H9 (cell line): ENCODE measurements at regions not wholly inside any gene's neighbourhood (a gene's known extent, or its start where the extent isn't known, plus 50 kb on each side); places are given as distances from the start of the nearest gene placed in this dataset.

ENCODE experiments used
- DNase-seq: peaks from one replicate; pipeline ENCODE4 v3.0.0-alpha.2; 2017
- H2AFZ ChIP-seq: one replicate; pipeline ENCODE4 v1.6.1; 2013; ENCODE audit warnings: mild to moderate bottlenecking, low read length, control low read depth, moderate library complexity
- H2AK5ac ChIP-seq: 2 replicates; pipeline ENCODE4 v1.6.1; 2013; ENCODE audit warnings: low read length, control low read depth, mixed read lengths; ENCODE audit not compliant: insufficient read length
- H2BK120ac ChIP-seq: one replicate; pipeline ENCODE4 v1.6.1; 2013; ENCODE audit warnings: low read depth, mild to moderate bottlenecking, low read length, control low read depth, inconsistent platforms; ENCODE audit not compliant: poor library complexity, severe bottlenecking
- H2BK12ac ChIP-seq: 2 replicates; pipeline ENCODE4 v1.6.1; 2013; ENCODE audit warnings: low read length, control low read depth, mixed read lengths, low read depth; ENCODE audit not compliant: insufficient read length
- H2BK15ac ChIP-seq: 2 replicates; pipeline ENCODE4 v1.6.1; 2013; ENCODE audit warnings: low read depth, low read length, control low read depth
- H2BK20ac ChIP-seq: one replicate; pipeline ENCODE4 v1.6.1; 2013; ENCODE audit warnings: low read depth, mild to moderate bottlenecking, low read length, control low read depth, inconsistent platforms; ENCODE audit not compliant: poor library complexity, severe bottlenecking
- H2BK5ac ChIP-seq: 2 replicates; pipeline ENCODE4 v1.6.1; 2013; ENCODE audit warnings: low read length, control low read depth, mixed read lengths; ENCODE audit not compliant: insufficient read length
- H3K14ac ChIP-seq: 2 replicates; pipeline ENCODE4 v1.6.1; 2013; ENCODE audit warnings: low read length, control low read depth; ENCODE audit not compliant: insufficient read depth
- H3K18ac ChIP-seq: 2 replicates; pipeline ENCODE4 v1.6.1; 2013; ENCODE audit warnings: low read depth, mild to moderate bottlenecking, mixed read lengths, low read length, control low read depth; ENCODE audit not compliant: insufficient read length
- H3K23ac ChIP-seq: 2 replicates; pipeline ENCODE4 v1.6.1; 2013; ENCODE audit warnings: low read length, control low read depth, mixed read lengths, low read depth; ENCODE audit not compliant: insufficient read length
- H3K23me2 ChIP-seq: 2 replicates; pipeline ENCODE4 v1.6.1; 2013; ENCODE audit warnings: low read depth, mild to moderate bottlenecking, mixed read lengths, low read length, control low read depth; ENCODE audit not compliant: insufficient read length, poor library complexity, severe bottlenecking
- H3K27ac ChIP-seq: 2 replicates; pipeline ENCODE4 v1.5.1; 2013; ENCODE audit warnings: low read length, control low read depth, mixed read lengths, low read depth; ENCODE audit not compliant: insufficient read length
- H3K27me3 ChIP-seq: 2 replicates; pipeline ENCODE4 v1.6.1; 2013; ENCODE audit warnings: low read length, control low read depth, inconsistent platforms; ENCODE audit not compliant: insufficient read depth
- H3K4ac ChIP-seq: 2 replicates; pipeline ENCODE4 v1.6.1; 2013; ENCODE audit warnings: low read depth, mild to moderate bottlenecking, control low read depth, inconsistent platforms, low read length, moderate library complexity
- H3K4me1 ChIP-seq: 2 replicates; pipeline ENCODE4 v1.6.1; 2013; ENCODE audit warnings: low read length, control low read depth, inconsistent platforms; ENCODE audit not compliant: insufficient read depth
- H3K4me2 ChIP-seq: 2 replicates; pipeline ENCODE4 v1.6.1; 2013; ENCODE audit warnings: low read length, control low read depth, mixed read lengths; ENCODE audit not compliant: insufficient read length, insufficient read depth
- H3K56ac ChIP-seq: 2 replicates; pipeline ENCODE4 v1.6.1; 2013; ENCODE audit warnings: low read depth, mild to moderate bottlenecking, mixed read lengths, low read length, control low read depth; ENCODE audit not compliant: insufficient read length
- H3K79me1 ChIP-seq: 2 replicates; pipeline ENCODE4 v1.6.1; 2013; ENCODE audit warnings: low read depth, mild to moderate bottlenecking, moderate library complexity, low read length, control low read depth, inconsistent platforms; ENCODE audit not compliant: insufficient read depth, poor library complexity, severe bottlenecking
- H3K79me2 ChIP-seq: 2 replicates; pipeline ENCODE4 v1.6.1; 2013; ENCODE audit warnings: low read length, control low read depth, inconsistent platforms; ENCODE audit not compliant: insufficient read depth
- H3K9ac ChIP-seq: 2 replicates; pipeline ENCODE4 v1.6.1; 2013; ENCODE audit warnings: low read length, control low read depth, mixed read lengths; ENCODE audit not compliant: insufficient read length; ENCODE audit errors: extremely low read depth
- H3K9me3 ChIP-seq: one replicate; pipeline ENCODE4 v1.6.1; 2013; ENCODE audit warnings: low read depth, low read length, inconsistent platforms; ENCODE audit not compliant: control insufficient read depth
- H3T11ph ChIP-seq: one replicate; pipeline ENCODE4 v1.6.1; 2013; ENCODE audit warnings: mild to moderate bottlenecking, low read length, control low read depth, inconsistent platforms
- H4K20me1 ChIP-seq: one replicate; pipeline ENCODE4 v1.6.1; 2013; ENCODE audit not compliant: control insufficient read depth, insufficient read length, insufficient read depth
- H4K5ac ChIP-seq: 2 replicates; pipeline ENCODE4 v1.6.1; 2013; ENCODE audit warnings: low read depth, mild to moderate bottlenecking, mixed read lengths, low read length, control low read depth; ENCODE audit not compliant: insufficient read length
- H4K8ac ChIP-seq: replicated peaks from 2 replicates; pipeline ENCODE4 v1.6.1; 2013; ENCODE audit warnings: low read length, control low read depth, mixed read lengths, low read depth; ENCODE audit not compliant: insufficient read length
- H4K91ac ChIP-seq: 2 replicates; pipeline ENCODE4 v1.6.1; 2013; ENCODE audit warnings: low read depth, mild to moderate bottlenecking, moderate library complexity, mixed read lengths, low read length, control low read depth; ENCODE audit not compliant: insufficient read length
- H3K27ac Mint-ChIP-seq, 3 experiments: 2 replicates in 2 of 3; 3 replicates in 1 of 3; pipeline ENCODE4 v1.8.0; 2020 to 2021; ENCODE audit warnings: mixed read lengths in 3 of 3, mild to moderate bottlenecking in 1 of 3, moderate library complexity in 1 of 3
- H3K27me3 Mint-ChIP-seq: 2 replicates; pipeline ENCODE4 v1.8.0; 2021; ENCODE audit warnings: low read depth, mild to moderate bottlenecking, moderate library complexity, mixed read lengths
- H3K36me3 Mint-ChIP-seq, 3 experiments: 2 replicates in 2 of 3; 3 replicates in 1 of 3; pipeline ENCODE4 v1.8.0; 2020 to 2021; ENCODE audit warnings: low read depth in 3 of 3, mixed read lengths in 3 of 3; ENCODE audit not compliant: insufficient read depth in 1 of 3
- H3K4me1 Mint-ChIP-seq, 2 experiments: 2 replicates each; pipeline ENCODE4 v1.8.0; 2020; ENCODE audit warnings: mixed read lengths in 2 of 2
- H3K4me3 Mint-ChIP-seq, 2 experiments: 2 replicates in 1 of 2; 3 replicates in 1 of 2; pipeline ENCODE4 v1.8.0; 2020 to 2021; ENCODE audit warnings: mild to moderate bottlenecking in 2 of 2, mixed read lengths in 2 of 2, moderate library complexity in 1 of 2
- H3K9me3 Mint-ChIP-seq, 2 experiments: 2 replicates in 1 of 2; 3 replicates in 1 of 2; pipeline ENCODE4 v1.8.0; 2020; ENCODE audit warnings: mild to moderate bottlenecking in 2 of 2, mixed read lengths in 2 of 2, moderate library complexity in 1 of 2
- CTCF ChIP-seq: fragments of 200-600 bp; sonication (generic); conservative IDR thresholded peaks from 3 replicates; pipeline ENCODE4 v1.8.0; 2021; ENCODE audit warnings: antibody characterized with exemption, mild to moderate bottlenecking
- WGBS: extraction: QIAGEN DNeasy Blood & Tissue Kit; methylation state at CpG from one replicate; pipeline ENCODE4 v1.1.7; 2013; ENCODE audit warnings: missing lambda C conversion rate, low lambda C conversion rate, mixed read lengths; ENCODE audit not compliant: insufficient read length; ENCODE audit errors: extremely low coverage; 5-methylcytosine and 5-hydroxymethylcytosine counted together

- Mint-ChIP-seq H3K27ac (no peak overlapping the region), H3K4me3 (no peak overlapping the region), H3K4me1 (peaks cover 11 to 16% of the 10 kb centered on the region in 2 experiments), H3K36me3 (no peaks in the 10 kb centered on the region), H3K9me3 (no peaks in the 10 kb centered on the region), H3K27me3 (no peaks in the 10 kb centered on the region)
- Histone ChIP-seq H3K18ac (no peak overlapping the region), H3K27ac (no peak overlapping the region), H3T11ph (no peak overlapping the region), H4K20me1 (no peaks in the 10 kb centered on the region), H3K14ac (no peak overlapping the region), H2BK20ac (no peak overlapping the region), H3K9ac (no peak overlapping the region), H3K4me2 (no peak overlapping the region), H4K5ac (no peak overlapping the region), H2AK5ac (no peak overlapping the region), H2BK12ac (no peak overlapping the region), H3K79me2 (no peaks in the 10 kb centered on the region), H2BK15ac (no peak overlapping the region), H3K27me3 (no peaks in the 10 kb centered on the region), H4K91ac (no peak overlapping the region), H2BK5ac (no peak overlapping the region), H2BK120ac (no peak overlapping the region), H3K23me2 (no peaks in the 10 kb centered on the region), H3K23ac (no peak overlapping the region), H3K4me1 (peaks cover 3% of the 10 kb centered on the region; the same call in 1 of the 2 replicates), H3K56ac (no peak overlapping the region), H3K79me1 (no peaks in the 10 kb centered on the region), H3K4ac (no peak overlapping the region), H3K9me3 (no peaks in the 10 kb centered on the region), H2AFZ (no peak overlapping the region), H4K8ac (no peak overlapping the region)
- TF ChIP-seq CTCF = no peak
- WGBS = no CpG with 5 or more reads among the region's 10 CpGs
- DNase-seq = no peak
Measured at GRCh38 chr2:163467251-163467630, 268.6 kb downstream of the FIGN start.
